HEK293 (cell line): ENCODE measurements at regions not wholly inside any gene's neighbourhood (a gene's known extent, or its start where the extent isn't known, plus 50 kb on each side); places are given as distances from the start of the nearest gene placed in this dataset.
A peak's percentile ranks its signal among the peaks of the same experiment; 100 is the strongest.
"Not testable (repeated sequence)": the region's sequence is repeated elsewhere in the genome, so short reads cannot be mapped to it uniquely, and the experiment has no call there.

Experiments
- CTCF ChIA-PET: fragments of 350-600 bp; formaldehyde crosslinking; extraction: SDS; loops from one replicate; lab custom pipeline; 2021; ENCODE audit warnings: antibody characterized with exemption; lab: Yijun Ruan, JAX
- POLR2A ChIA-PET: fragments of 300-600 bp; formaldehyde crosslinking; extraction: SDS; loops from one replicate; lab custom pipeline; 2020; ENCODE audit warnings: antibody characterized with exemption, inconsistent platforms; lab: Yijun Ruan, JAX
- H3K27ac ChIP-seq: fragments of 200-500 bp; sonication (Bioruptor generic); 2 replicates; pipeline ENCODE4 v1.5.1; 2014; ENCODE audit warnings: low read depth, low read length, control low read depth, inconsistent platforms; ENCODE audit errors: extremely low read depth
- H3K36me3 ChIP-seq, 2 experiments: fragments of 200-500 bp in 1 of 2; sonication (Bioruptor generic) in 1 of 2; 1 replicate in 1 of 2; 2 replicates in 1 of 2; pipeline ENCODE4 v1.5.1; 2014 to 2017; ENCODE audit warnings: inconsistent platforms in 2 of 2, low read length in 2 of 2; ENCODE audit not compliant: control insufficient read depth in 2 of 2, insufficient read depth in 1 of 2
- H3K4me1 ChIP-seq: fragments of 200-500 bp; sonication (Bioruptor generic); 2 replicates; pipeline ENCODE4 v1.5.1; 2014; ENCODE audit warnings: mild to moderate bottlenecking, low read length, inconsistent platforms; ENCODE audit not compliant: control insufficient read depth, insufficient read depth
- H3K4me3 ChIP-seq: 2 replicates; pipeline ENCODE4 v1.5.1; 2011; ENCODE audit warnings: low read depth, mild to moderate bottlenecking, control low read depth, low read length, moderate library complexity
- H3K9me3 ChIP-seq: fragments of 200-500 bp; sonication (Bioruptor generic); 2 replicates; pipeline ENCODE4 v1.5.1; 2014; ENCODE audit warnings: low read depth, low read length, inconsistent platforms; ENCODE audit not compliant: control insufficient read depth, insufficient read depth
- BCL6B ChIP-seq: fragments of 450-650 bp; formaldehyde crosslinking; IDR thresholded peaks from 2 replicates; pipeline ENCODE4 v1.5.1; 2017; ENCODE audit warnings: missing biosample characterization, missing genetic modification characterization
- GFI1B ChIP-seq: fragments of 450-650 bp; formaldehyde crosslinking; IDR thresholded peaks from 2 replicates; pipeline ENCODE4 v1.5.1; 2016; ENCODE audit warnings: missing biosample characterization, missing genetic modification characterization
- HIC1 ChIP-seq: fragments of 450-650 bp; formaldehyde crosslinking; IDR thresholded peaks from 2 replicates; pipeline ENCODE4 v1.5.1; 2016; ENCODE audit warnings: missing biosample characterization, missing genetic modification characterization
- PBX3 ChIP-seq: sonication (generic); formaldehyde crosslinking; IDR thresholded peaks from 2 replicates; pipeline ENCODE4 v1.8.1; 2022; ENCODE audit warnings: mild to moderate bottlenecking, moderate library complexity, missing genetic modification reagents
- TCF7L2 ChIP-seq: IDR thresholded peaks from 2 replicates; pipeline ENCODE4 v1.6.1; 2011; ENCODE audit warnings: low read depth, mild to moderate bottlenecking, inconsistent platforms, low read length, moderate library complexity, borderline replicate concordance
- ZNF148 ChIP-seq: fragments of 450-650 bp; formaldehyde crosslinking; IDR thresholded peaks from 2 replicates; pipeline ENCODE4 v1.5.0; 2017; ENCODE audit warnings: missing biosample characterization, missing genetic modification characterization, borderline replicate concordance
- ZNF211 ChIP-seq: fragments of 450-650 bp; formaldehyde crosslinking; IDR thresholded peaks from 2 replicates; pipeline ENCODE4 v1.5.1; 2016; ENCODE audit warnings: low read depth, missing biosample characterization, missing genetic modification characterization
- ZNF280C ChIP-seq: fragments of 450-650 bp; formaldehyde crosslinking; IDR thresholded peaks from 2 replicates; pipeline ENCODE4 v1.5.1; 2016; ENCODE audit warnings: missing biosample characterization, missing genetic modification characterization
- ZNF423 ChIP-seq: fragments of 450-650 bp; formaldehyde crosslinking; IDR thresholded peaks from 2 replicates; pipeline ENCODE4 v1.5.1; 2016; ENCODE audit warnings: missing biosample characterization, missing genetic modification characterization
- ZNF510 ChIP-seq: fragments of 450-650 bp; formaldehyde crosslinking; IDR thresholded peaks from 2 replicates; pipeline ENCODE4 v1.5.1; 2018; ENCODE audit warnings: mild to moderate bottlenecking, missing genetic modification characterization, missing biosample characterization; ENCODE audit not compliant: insufficient replicate concordance
- ZNF529 ChIP-seq: fragments of 450-650 bp; formaldehyde crosslinking; IDR thresholded peaks from 2 replicates; pipeline ENCODE4 v1.5.1; 2017; ENCODE audit warnings: missing genetic modification characterization, missing biosample characterization; ENCODE audit not compliant: insufficient replicate concordance
- ZNF555 ChIP-seq: fragments of 450-650 bp; formaldehyde crosslinking; conservative IDR thresholded peaks from 2 replicates; pipeline ENCODE4 v1.5.1; 2017; ENCODE audit warnings: missing biosample characterization, mild to moderate bottlenecking, missing genetic modification characterization, inconsistent platforms
- ZNF626 ChIP-seq: fragments of 450-650 bp; sonication (Bioruptor Pico); formaldehyde crosslinking; IDR thresholded peaks from 2 replicates; pipeline ENCODE4 v1.5.1; 2018; ENCODE audit warnings: missing biosample characterization, missing genetic modification characterization, inconsistent platforms
- ZNF658 ChIP-seq: fragments of 450-650 bp; formaldehyde crosslinking; IDR thresholded peaks from 2 replicates; pipeline ENCODE4; 2016; ENCODE audit warnings: missing biosample characterization, missing genetic modification characterization
- ZNF677 ChIP-seq: fragments of 450-650 bp; IDR thresholded peaks from 2 replicates; pipeline ENCODE4 v1.5.0; 2018; ENCODE audit warnings: missing biosample characterization, mild to moderate bottlenecking, missing genetic modification characterization, moderate library complexity
- ZSCAN16 ChIP-seq: fragments of 450-650 bp; formaldehyde crosslinking; IDR thresholded peaks from 2 replicates; pipeline ENCODE4 v1.5.1; 2016; ENCODE audit warnings: missing biosample characterization, missing genetic modification characterization

- TF ChIP-seq ZNF510 (tag by site-specific recombination) (no peak), ZNF529 (tag by site-specific recombination) (no peak), ZNF555 (tag by site-specific recombination) (no peak), ZNF423 (tag by site-specific recombination) (no peak), ZNF280C (tag by site-specific recombination) (no peak), ZNF626 (no peak), ZSCAN16 (tag by site-specific recombination) (no peak), ZNF677 (tag by site-specific recombination) (no peak), TCF7L2 (no peak), ZNF658 (no peak), HIC1 (tag by site-specific recombination) (no peak), GFI1B (tag by site-specific recombination) (no peak), PBX3 (CRISPR knock-in tag) (no peak), ZNF148 (tag by site-specific recombination) (no peak), BCL6B (tag by site-specific recombination) (no peak)
- ChIA-PET POLR2A (no interaction called here), CTCF (interaction anchor here (0.5 kb wide), 1 partner anchor 516 kb away, joined by 3 read pairs; no protein-coding TSS in a partner anchor)
- H3K9me3 ChIP-seq = no peaks in the 10 kb centered on the region
- no peaks in the 10 kb centered on the region for H3K36me3 ChIP-seq
- H3K27ac ChIP-seq = no peak overlapping the region
- no peak overlapping the region for H3K4me3 ChIP-seq
- no peaks in the 10 kb centered on the region for H3K4me1 ChIP-seq
Measured at GRCh38 chr9:85871008-85871407, 69.9 kb upstream of the NAA35 start.

GRCh38 chr9:85871683-85872082 is 69.3 kb upstream of the NAA35 start:
- H3K36me3 ChIP-seq, H3K9me3 ChIP-seq, H3K4me3 ChIP-seq, H3K4me1 ChIP-seq, POLR2A ChIA-PET, H3K27ac ChIP-seq: not testable (repeated sequence)
- TF ChIP-seq ZNF211 (tag by site-specific recombination) = peak; percentile 89
- CTCF ChIA-PET = interaction anchor here (0.6 kb wide), 1 partner anchor 1511 kb away, joined by 3 read pairs; no protein-coding TSS in a partner anchor
